Neuronal stem cell (in vitro differentiated cells): ENCODE measurements at regions not wholly inside any gene's neighbourhood (a gene's known extent, or its start where the extent isn't known, plus 50 kb on each side); places are given as distances from the start of the nearest gene placed in this dataset.

Source experiments
- DNase-seq: peaks from one replicate; pipeline ENCODE4 v3.0.0-alpha.2; 2013; ENCODE audit warnings: low spot score
- H2AFZ ChIP-seq: one replicate; pipeline ENCODE4 v1.6.1; 2013; ENCODE audit warnings: mild to moderate bottlenecking, low read length, inconsistent platforms
- H2AK5ac ChIP-seq: 2 replicates; pipeline ENCODE4 v1.6.1; 2013; ENCODE audit warnings: low read depth, mild to moderate bottlenecking, inconsistent platforms, low read length, moderate library complexity, mixed read lengths
- H2BK120ac ChIP-seq: 2 replicates; pipeline ENCODE4 v1.6.1; 2013; ENCODE audit warnings: low read depth, mild to moderate bottlenecking, inconsistent platforms, low read length, moderate library complexity, mixed read lengths
- H2BK12ac ChIP-seq: one replicate; pipeline ENCODE4 v1.6.1; 2013; ENCODE audit warnings: low read length, inconsistent platforms
- H2BK15ac ChIP-seq: 2 replicates; pipeline ENCODE4 v1.6.1; 2013; ENCODE audit warnings: mild to moderate bottlenecking, low read length, inconsistent platforms, mixed read lengths
- H2BK5ac ChIP-seq: one replicate; pipeline ENCODE4 v1.6.1; 2013; ENCODE audit warnings: inconsistent platforms, mild to moderate bottlenecking, low read length, moderate library complexity
- H3K14ac ChIP-seq: one replicate; pipeline ENCODE4 v1.6.1; 2013; ENCODE audit warnings: low read length, inconsistent platforms
- H3K18ac ChIP-seq: 2 replicates; pipeline ENCODE4 v1.6.1; 2013; ENCODE audit warnings: low read length, inconsistent platforms
- H3K23ac ChIP-seq: 2 replicates; pipeline ENCODE4 v1.6.1; 2013; ENCODE audit warnings: low read depth, mild to moderate bottlenecking, mixed read lengths, low read length, inconsistent platforms; ENCODE audit not compliant: poor library complexity
- H3K27ac ChIP-seq: replicated peaks from 3 replicates; pipeline ENCODE4 v1.5.1; 2013; ENCODE audit warnings: low read length, inconsistent platforms
- H3K27me3 ChIP-seq, 3 experiments: 2 replicates each; pipeline ENCODE4 v1.6.1; 2013; ENCODE audit warnings: low read length in 3 of 3, mild to moderate bottlenecking in 2 of 3, inconsistent platforms in 1 of 3, low read depth in 1 of 3, mixed read lengths in 1 of 3, moderate library complexity in 1 of 3; ENCODE audit not compliant: control insufficient read depth in 3 of 3, insufficient read depth in 3 of 3
- H3K36me3 ChIP-seq, 2 donors: replicated peaks in 1 of 2; 2 replicates each; pipeline ENCODE4 v1.6.1; 2013; ENCODE audit warnings: low read length in 2 of 2; ENCODE audit not compliant: control insufficient read depth in 2 of 2, insufficient read depth in 2 of 2
- H3K4ac ChIP-seq: 2 replicates; pipeline ENCODE4 v1.6.1; 2013; ENCODE audit warnings: inconsistent platforms, mild to moderate bottlenecking, low read length, moderate library complexity
- H3K4me1 ChIP-seq, 2 donors: 1 replicate in 1 of 2; 2 replicates in 1 of 2; pipeline ENCODE4 v1.6.1; 2013; ENCODE audit warnings: low read length in 2 of 2, low read depth in 1 of 2; ENCODE audit not compliant: control insufficient read depth in 2 of 2, insufficient read depth in 1 of 2
- H3K4me2 ChIP-seq: one replicate; pipeline ENCODE4 v1.6.1; 2013; ENCODE audit warnings: mild to moderate bottlenecking, low read length, inconsistent platforms; ENCODE audit not compliant: insufficient read depth, poor library complexity, severe bottlenecking
- H3K4me3 ChIP-seq, 2 donors: 2 replicates each; pipeline ENCODE4 v1.5.1; 2013; ENCODE audit warnings: low read length in 2 of 2, mild to moderate bottlenecking in 2 of 2, inconsistent platforms in 1 of 2, moderate library complexity in 1 of 2
- H3K79me1 ChIP-seq: one replicate; pipeline ENCODE4 v1.6.1; 2013; ENCODE audit warnings: low read depth, mild to moderate bottlenecking, inconsistent platforms, low read length, moderate library complexity
- H3K9ac ChIP-seq: one replicate; pipeline ENCODE4 v1.6.1; 2013; ENCODE audit warnings: mild to moderate bottlenecking, low read depth, low read length, inconsistent platforms; ENCODE audit not compliant: poor library complexity
- H3K9me3 ChIP-seq, 2 donors: replicated peaks in 1 of 2; 2 replicates each; pipeline versions ENCODE3 to v1.6.1; 2013; ENCODE audit warnings: low read length in 2 of 2, mild to moderate bottlenecking in 2 of 2, inconsistent platforms in 1 of 2, low read depth in 1 of 2, mixed read lengths in 1 of 2, moderate library complexity in 1 of 2; ENCODE audit not compliant: control insufficient read depth in 2 of 2, insufficient read depth in 1 of 2
- H4K8ac ChIP-seq: one replicate; pipeline ENCODE4 v1.6.1; 2013; ENCODE audit warnings: low read depth, mild to moderate bottlenecking, inconsistent platforms, low read length, moderate library complexity
- H4K91ac ChIP-seq: one replicate; pipeline ENCODE4 v1.6.1; 2013; ENCODE audit warnings: low read length, low read depth, mild to moderate bottlenecking, inconsistent platforms; ENCODE audit not compliant: poor library complexity
- WGBS, 2 donors: extraction: QIAGEN DNeasy Blood & Tissue Kit; methylation state at CpG; one replicate each; pipeline ENCODE4 v1.1.7; 2013; ENCODE audit warnings: missing lambda C conversion rate in 2 of 2, mixed read lengths in 1 of 2; ENCODE audit not compliant: insufficient read length in 2 of 2, insufficient replicate concordance in 1 of 2; ENCODE audit errors: extremely low coverage in 2 of 2; 5-methylcytosine and 5-hydroxymethylcytosine counted together

- H3K4me1 ChIP-seq: no peaks in the 10 kb centered on the region
- H3K23ac ChIP-seq: no peak overlapping the region
- no peak overlapping the region for H2BK15ac ChIP-seq
- no peak overlapping the region for H3K27ac ChIP-seq
- no peak overlapping the region for H4K8ac ChIP-seq
- H3K4me3 ChIP-seq: no peak overlapping the region
- no peak overlapping the region for H3K4me2 ChIP-seq
- H3K18ac ChIP-seq: no peak overlapping the region
- WGBS, 2 donors: no CpG with 5 or more reads among the region's 2 CpGs
- no peak overlapping the region for H2AK5ac ChIP-seq
- DNase-seq: no peak
- no peaks in the 10 kb centered on the region for H3K79me1 ChIP-seq
- H3K9ac ChIP-seq: no peak overlapping the region
- no peaks in the 10 kb centered on the region for H3K36me3 ChIP-seq
- no peak overlapping the region for H4K91ac ChIP-seq
- no peak overlapping the region for H3K4ac ChIP-seq
- no peaks in the 10 kb centered on the region for H3K27me3 ChIP-seq
- no peak overlapping the region for H2BK5ac ChIP-seq
- H3K14ac ChIP-seq: no peak overlapping the region
- peaks cover 4 to 17% of the 10 kb centered on the region in 2 donors for H3K9me3 ChIP-seq
- H2BK12ac ChIP-seq: no peak overlapping the region
- no peak overlapping the region for H2BK120ac ChIP-seq
- no peak overlapping the region for H2AFZ ChIP-seq
Measured at GRCh38 chr11:103546236-103546635, 437.0 kb downstream of the DYNC2H1 start.

- Histone ChIP-seq H3K9ac (no peak overlapping the region), H3K36me3 (no peaks in the 10 kb centered on the region), H2BK15ac (no peak overlapping the region), H3K14ac (no peak overlapping the region), H3K9me3 (peaks cover 2 to 10% of the 10 kb centered on the region in 2 donors), H2AFZ (no peak overlapping the region), H2BK120ac (no peak overlapping the region), H3K4me3 (no peak overlapping the region), H2BK5ac (no peak overlapping the region), H3K4ac (no peak overlapping the region), H4K8ac (no peak overlapping the region), H3K27ac (no peak overlapping the region), H3K79me1 (no peaks in the 10 kb centered on the region), H3K27me3 (no peaks in the 10 kb centered on the region), H3K23ac (no peak overlapping the region), H2BK12ac (no peak overlapping the region), H2AK5ac (no peak overlapping the region), H3K4me2 (no peak overlapping the region), H3K18ac (peak overlapping the region; percentile 35), H3K4me1 (no peaks in the 10 kb centered on the region), H4K91ac (no peak overlapping the region)
- no peak for DNase-seq
- WGBS, 2 donors: no CpG with 5 or more reads among the region's 2 CpGs
Measured at GRCh38 chr11:103547024-103547423, 437.8 kb downstream of the DYNC2H1 start.

GRCh38 chr11:103547691-103548090, 438.5 kb downstream of the DYNC2H1 start:
- no peaks in the 10 kb centered on the region for H3K36me3 ChIP-seq
- H3K9me3 ChIP-seq: peaks cover 0 to 6% of the 10 kb centered on the region in 2 donors
- no peak overlapping the region for H3K4me2 ChIP-seq
- no peak overlapping the region for H3K9ac ChIP-seq
- H2AK5ac ChIP-seq: no peak overlapping the region
- H4K8ac ChIP-seq: no peak overlapping the region
- no peak overlapping the region for H3K4ac ChIP-seq
- no peaks in the 10 kb centered on the region for H3K4me1 ChIP-seq
- no peak overlapping the region for H3K27ac ChIP-seq
- H3K4me3 ChIP-seq: no peak overlapping the region
- H4K91ac ChIP-seq: no peak overlapping the region
- no peaks in the 10 kb centered on the region for H3K27me3 ChIP-seq
- no peaks in the 10 kb centered on the region for H3K79me1 ChIP-seq
- H3K14ac ChIP-seq: no peak overlapping the region
- H2AFZ ChIP-seq: no peak overlapping the region
- no peak overlapping the region for H2BK15ac ChIP-seq
- no peak overlapping the region for H3K18ac ChIP-seq
- H3K23ac ChIP-seq: no peak overlapping the region
- no peak overlapping the region for H2BK5ac ChIP-seq
- no peak overlapping the region for H2BK120ac ChIP-seq
- DNase-seq: no peak
- H2BK12ac ChIP-seq: no peak overlapping the region
- no CpG with 5 or more reads among the region's 5 CpGs for WGBS, 2 donors

- no peak overlapping the region for H4K91ac ChIP-seq
- H2BK5ac ChIP-seq: no peak overlapping the region
- H3K4me3 ChIP-seq: no peak overlapping the region
- H3K9ac ChIP-seq: no peak overlapping the region
- WGBS, 2 donors: no CpG with 5 or more reads among the region's 1 CpG
- no peak overlapping the region for H3K4ac ChIP-seq
- H3K9me3 ChIP-seq: no peaks in the 10 kb centered on the region
- H3K27ac ChIP-seq: no peak overlapping the region
- no peak overlapping the region for H3K4me2 ChIP-seq
- no peaks in the 10 kb centered on the region for H3K79me1 ChIP-seq
- no peak overlapping the region for H4K8ac ChIP-seq
- H3K27me3 ChIP-seq: no peaks in the 10 kb centered on the region
- no peak overlapping the region for H3K23ac ChIP-seq
- no peaks in the 10 kb centered on the region for H3K4me1 ChIP-seq
- H2AFZ ChIP-seq: no peak overlapping the region
- no peak overlapping the region for H2BK15ac ChIP-seq
- H3K18ac ChIP-seq: no peak overlapping the region
- H2AK5ac ChIP-seq: no peak overlapping the region
- DNase-seq: no peak
- H3K36me3 ChIP-seq: no peaks in the 10 kb centered on the region
- H2BK12ac ChIP-seq: no peak overlapping the region
- no peak overlapping the region for H3K14ac ChIP-seq
- no peak overlapping the region for H2BK120ac ChIP-seq
Measured at GRCh38 chr11:103548838-103549237, 439.6 kb downstream of the DYNC2H1 start.
